HEK293T (cell line): ENCODE measurements at regions not wholly inside any gene's neighbourhood (a gene's known extent, or its start where the extent isn't known, plus 50 kb on each side); places are given as distances from the start of the nearest gene placed in this dataset.

Source experiments
- ARNT ChIP-seq: fragments of 450-650 bp; IDR thresholded peaks from 2 replicates; pipeline ENCODE4 v1.6.1; 2017; ENCODE audit warnings: mild to moderate bottlenecking
- BHLHE40 ChIP-seq: fragments of 450-650 bp; IDR thresholded peaks from 2 replicates; pipeline ENCODE4 v1.6.1; 2016; ENCODE audit warnings: mild to moderate bottlenecking, moderate library complexity, borderline replicate concordance
- ELF4 ChIP-seq: fragments of 450-650 bp; IDR thresholded peaks from 2 replicates; pipeline ENCODE4 v1.6.1; 2017; ENCODE audit warnings: antibody characterized with exemption
- FOXA1 ChIP-seq: fragments of 450-650 bp; IDR thresholded peaks from 2 replicates; pipeline ENCODE4 v1.6.1; 2016; ENCODE audit warnings: mild to moderate bottlenecking
- FOXK2 ChIP-seq: fragments of 450-650 bp; IDR thresholded peaks from 2 replicates; pipeline ENCODE4 v1.6.1; 2016; ENCODE audit warnings: mild to moderate bottlenecking
- FOXM1 ChIP-seq: fragments of 450-650 bp; IDR thresholded peaks from 2 replicates; pipeline ENCODE4 v1.6.1; 2017; ENCODE audit warnings: mild to moderate bottlenecking, borderline replicate concordance
- LEF1 ChIP-seq: fragments of 450-650 bp; IDR thresholded peaks from 2 replicates; pipeline ENCODE4 v1.6.1; 2017; ENCODE audit warnings: mild to moderate bottlenecking, borderline replicate concordance
- SP1 ChIP-seq: fragments of 450-650 bp; IDR thresholded peaks from 2 replicates; pipeline ENCODE4 v1.6.1; 2017
- TARDBP ChIP-seq: fragments of 450-650 bp; IDR thresholded peaks from 2 replicates; pipeline ENCODE4 v1.6.1; 2016

GRCh38 chr1:42070996-42071395 lies 82.2 kb upstream of the GUCA2B start:
- TF ChIP-seq FOXM1 (no peak), ELF4 (no peak), BHLHE40 (no peak), FOXA1 (no peak), SP1 (no peak), TARDBP (no peak), FOXK2 (no peak), ARNT (no peak), LEF1 (no peak)
